SU-DHL-6 (cell line): ENCODE measurements at regions not wholly inside any gene's neighbourhood (a gene's known extent, or its start where the extent isn't known, plus 50 kb on each side); places are given as distances from the start of the nearest gene placed in this dataset.
"Not testable (repeated sequence)": the region's sequence is repeated elsewhere in the genome, so short reads cannot be mapped to it uniquely, and the experiment has no call there.

ENCODE experiments used
- H2AFZ ChIP-seq: fragments of 200-600 bp; sonication (generic); 2 replicates; pipeline ENCODE4 v1.6.1; 2014; ENCODE audit warnings: low read depth, mild to moderate bottlenecking, moderate library complexity, mixed read lengths, antibody characterized with exemption, low read length; ENCODE audit not compliant: severe bottlenecking
- H3F3A ChIP-seq: fragments of 200-600 bp; shearing (Covaris generic); 2 replicates; pipeline ENCODE4 v1.6.0; 2016; ENCODE audit warnings: antibody characterized with exemption, mild to moderate bottlenecking; ENCODE audit not compliant: insufficient read depth
- H3K27ac ChIP-seq: fragments of 200-600 bp; sonication (generic); 2 replicates; pipeline ENCODE4 v1.5.1; 2016; ENCODE audit warnings: low read depth, mild to moderate bottlenecking, low read length, moderate library complexity, mixed read lengths
- H3K27me3 ChIP-seq: fragments of 200-600 bp; sonication (generic), shearing (Covaris generic); 2 replicates; pipeline ENCODE4 v1.6.0; 2014; ENCODE audit warnings: mild to moderate bottlenecking, low read length
- H3K36me3 ChIP-seq: fragments of 200-600 bp; sonication (generic); 2 replicates; pipeline ENCODE4 v1.6.1; 2014; ENCODE audit warnings: mild to moderate bottlenecking, low read length, mixed read lengths
- H3K4me2 ChIP-seq: fragments of 300-600, 200-600 bp; shearing (Covaris generic), sonication (generic); 2 replicates; pipeline ENCODE4 v1.6.0; 2014; ENCODE audit warnings: low read length, low read depth, mild to moderate bottlenecking; ENCODE audit not compliant: poor library complexity, severe bottlenecking
- H3K4me3 ChIP-seq: fragments of 200-600 bp; sonication (generic); 2 replicates; pipeline ENCODE4 v1.5.1; 2014; ENCODE audit warnings: antibody characterized with exemption, low read length, mild to moderate bottlenecking, mixed read lengths; ENCODE audit not compliant: insufficient read depth, poor library complexity, severe bottlenecking
- H3K79me2 ChIP-seq: fragments of 200-600 bp; sonication (generic); 2 replicates; pipeline ENCODE4 v1.6.1; 2014; ENCODE audit warnings: mild to moderate bottlenecking, low read length, moderate library complexity; ENCODE audit not compliant: insufficient read depth
- H3K9ac ChIP-seq: fragments of 200-600 bp; sonication (generic); 2 replicates; pipeline ENCODE4 v1.7.0; 2014; ENCODE audit warnings: mild to moderate bottlenecking, low read length
- H3K9me2 ChIP-seq: fragments of 200-600 bp; sonication (generic); replicated peaks from 2 replicates; pipeline ENCODE4 v1.6.1; 2014; ENCODE audit warnings: low read length; ENCODE audit not compliant: insufficient read depth
- H3K9me3 ChIP-seq: fragments of 200-600 bp; sonication (generic); 2 replicates; pipeline ENCODE4 v1.6.1; 2014; ENCODE audit warnings: low read length, mixed read lengths; ENCODE audit not compliant: insufficient read depth
- H4K20me1 ChIP-seq: fragments of 200-600 bp; sonication (generic); 2 replicates; pipeline ENCODE4 v1.6.1; 2014; ENCODE audit warnings: low read depth, mild to moderate bottlenecking, antibody characterized with exemption, low read length, moderate library complexity, mixed read lengths
- EZH2phosphoT487 ChIP-seq: fragments of 200-600 bp; sonication (generic), shearing (Covaris generic); conservative IDR thresholded peaks from 2 replicates; pipeline ENCODE4 v1.6.1; 2018; ENCODE audit warnings: mild to moderate bottlenecking, antibody characterized with exemption, low read length, moderate library complexity, mixed read lengths
- TF ChIP-seq, protein P1 (sequence below): fragments of 200-600 bp; sonication (generic); IDR thresholded peaks from one replicate; pipeline ENCODE4 v1.5.1; 2017; ENCODE audit warnings: antibody characterized with exemption, mild to moderate bottlenecking, low read length, moderate library complexity; ENCODE audit not compliant: insufficient read depth, poor library complexity, severe bottlenecking

DNA sequence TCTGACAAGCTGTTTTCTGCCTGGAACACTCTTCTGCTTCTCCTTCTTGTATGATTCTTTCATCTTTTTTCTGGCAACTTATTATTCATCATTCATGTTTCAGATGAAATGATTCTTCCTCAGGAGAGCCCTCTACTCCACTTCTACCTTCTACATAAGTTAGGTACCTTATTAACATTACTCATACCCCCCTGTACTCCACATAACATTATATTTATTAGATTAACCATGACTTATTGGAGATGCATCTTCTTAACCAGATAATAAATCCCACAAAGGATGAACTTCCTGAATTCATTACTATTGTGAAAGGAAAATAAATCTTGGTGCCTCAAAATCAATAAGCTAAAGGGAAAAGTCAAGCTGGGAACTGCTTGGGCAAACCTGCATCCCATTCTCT lies 1636.5 kb upstream of the FLRT2 start:
- Histone ChIP-seq H2AFZ (no peak overlapping the region), H3K27ac (no peak overlapping the region), H3K4me3 (no peak overlapping the region), H3K27me3 (no peaks in the 10 kb centered on the region), H3K36me3 (no peaks in the 10 kb centered on the region), H3F3A (no peaks in the 10 kb centered on the region), H3K9ac (no peak overlapping the region), H4K20me1 (no peaks in the 10 kb centered on the region), H3K79me2 (no peaks in the 10 kb centered on the region), H3K4me2 (no peak overlapping the region), H3K9me2 (no peaks in the 10 kb centered on the region), H3K9me3 (no peaks in the 10 kb centered on the region)
- no peak for TF ChIP-seq EZH2phosphoT487
- TF ChIP-seq, protein P1, sequence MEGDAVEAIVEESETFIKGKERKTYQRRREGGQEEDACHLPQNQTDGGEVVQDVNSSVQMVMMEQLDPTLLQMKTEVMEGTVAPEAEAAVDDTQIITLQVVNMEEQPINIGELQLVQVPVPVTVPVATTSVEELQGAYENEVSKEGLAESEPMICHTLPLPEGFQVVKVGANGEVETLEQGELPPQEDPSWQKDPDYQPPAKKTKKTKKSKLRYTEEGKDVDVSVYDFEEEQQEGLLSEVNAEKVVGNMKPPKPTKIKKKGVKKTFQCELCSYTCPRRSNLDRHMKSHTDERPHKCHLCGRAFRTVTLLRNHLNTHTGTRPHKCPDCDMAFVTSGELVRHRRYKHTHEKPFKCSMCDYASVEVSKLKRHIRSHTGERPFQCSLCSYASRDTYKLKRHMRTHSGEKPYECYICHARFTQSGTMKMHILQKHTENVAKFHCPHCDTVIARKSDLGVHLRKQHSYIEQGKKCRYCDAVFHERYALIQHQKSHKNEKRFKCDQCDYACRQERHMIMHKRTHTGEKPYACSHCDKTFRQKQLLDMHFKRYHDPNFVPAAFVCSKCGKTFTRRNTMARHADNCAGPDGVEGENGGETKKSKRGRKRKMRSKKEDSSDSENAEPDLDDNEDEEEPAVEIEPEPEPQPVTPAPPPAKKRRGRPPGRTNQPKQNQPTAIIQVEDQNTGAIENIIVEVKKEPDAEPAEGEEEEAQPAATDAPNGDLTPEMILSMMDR = no peak

DNA sequence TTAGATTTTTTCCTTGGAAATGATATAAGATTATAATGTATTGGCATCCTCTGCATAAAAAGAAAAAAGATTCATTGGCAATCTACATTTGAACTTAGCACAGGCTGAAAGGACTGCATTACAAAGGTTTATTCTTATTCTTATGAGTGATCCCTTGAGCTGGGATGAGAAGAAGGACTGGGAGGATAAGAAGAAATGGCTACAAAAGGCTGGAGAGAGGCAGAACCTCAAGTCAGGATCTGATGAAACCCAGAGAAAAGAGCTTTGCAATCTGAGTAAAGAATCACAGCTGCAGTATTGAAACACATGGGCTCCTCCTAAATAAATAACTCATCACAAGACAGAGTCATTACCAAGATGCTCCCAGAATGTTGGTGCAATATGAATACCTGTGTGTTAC lies 1635.4 kb upstream of the FLRT2 start:
- H2AFZ ChIP-seq = no peak overlapping the region
- no peak overlapping the region for H3K4me2 ChIP-seq
- H3K27ac ChIP-seq = no peak overlapping the region
- H3K36me3 ChIP-seq = no peaks in the 10 kb centered on the region
- no peak overlapping the region for H3K9ac ChIP-seq
- no peaks in the 10 kb centered on the region for H3F3A ChIP-seq
- TF ChIP-seq EZH2phosphoT487 = no peak
- TF ChIP-seq, protein P1 = no peak
- no peaks in the 10 kb centered on the region for H3K9me3 ChIP-seq
- no peaks in the 10 kb centered on the region for H3K9me2 ChIP-seq
- H3K79me2 ChIP-seq = no peaks in the 10 kb centered on the region
- H4K20me1 ChIP-seq = no peaks in the 10 kb centered on the region
- no peaks in the 10 kb centered on the region for H3K27me3 ChIP-seq
- no peak overlapping the region for H3K4me3 ChIP-seq

DNA sequence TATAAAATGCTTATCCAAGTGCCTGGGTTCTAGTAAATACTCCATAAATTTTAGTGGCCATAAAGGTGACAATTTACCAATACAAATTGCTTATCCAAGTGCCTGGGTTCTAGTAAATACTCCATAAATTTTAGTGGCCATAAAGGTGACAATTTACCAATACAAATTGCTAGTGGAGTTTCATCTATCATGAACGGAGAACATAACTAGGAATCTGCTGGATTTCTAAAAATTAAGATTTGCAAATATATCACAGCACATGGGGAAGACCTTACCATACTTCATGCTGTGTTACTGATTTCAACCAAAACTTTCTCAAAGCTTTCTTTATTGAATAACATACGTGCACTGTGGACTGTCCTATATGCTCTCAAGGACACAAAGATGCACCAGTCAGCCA lies 1631.4 kb upstream of the FLRT2 start:
- H3K27me3 ChIP-seq, H3K9me3 ChIP-seq, H3K79me2 ChIP-seq: not testable (repeated sequence)

DNA sequence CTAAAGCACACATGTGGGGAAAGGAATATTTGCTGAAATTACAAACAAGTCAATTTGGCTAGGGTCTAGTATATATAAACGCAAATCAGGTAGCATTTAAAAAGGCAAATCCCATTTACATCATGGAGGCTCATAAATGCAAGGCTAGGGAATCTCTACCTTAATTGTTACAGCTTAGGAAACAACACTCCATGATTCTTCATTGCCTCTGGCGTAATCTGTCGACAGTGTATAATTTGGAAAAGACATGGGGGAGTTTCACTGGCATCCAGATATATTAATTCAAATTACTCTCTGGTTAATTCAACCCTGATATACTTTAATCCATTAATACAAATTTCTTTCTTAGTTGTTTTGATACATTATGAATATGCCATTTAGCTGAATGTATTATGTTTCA lies 1630.2 kb upstream of the FLRT2 start:
- Histone ChIP-seq H2AFZ (no peak overlapping the region), H3K79me2 (no peaks in the 10 kb centered on the region), H3K36me3 (no peaks in the 10 kb centered on the region), H4K20me1 (no peaks in the 10 kb centered on the region), H3K4me3 (no peak overlapping the region), H3K4me2 (no peak overlapping the region), H3K27me3 (no peaks in the 10 kb centered on the region), H3K9me2 (no peaks in the 10 kb centered on the region), H3K9me3 (no peaks in the 10 kb centered on the region), H3K9ac (no peak overlapping the region), H3K27ac (no peak overlapping the region), H3F3A (no peaks in the 10 kb centered on the region)
- TF ChIP-seq, protein P1 = no peak
- no peak for TF ChIP-seq EZH2phosphoT487

More for the DNA sequence above, 1631.4 kb upstream of the FLRT2 start:
- not testable (repeated sequence) for H3K4me2 ChIP-seq, H3F3A ChIP-seq, H3K36me3 ChIP-seq, H4K20me1 ChIP-seq, H3K27ac ChIP-seq, H3K4me3 ChIP-seq, H3K9ac ChIP-seq, H3K9me2 ChIP-seq, H2AFZ ChIP-seq
